ENCODE measurements at regions not wholly inside any gene's neighbourhood (a gene's known extent, or its start where the extent isn't known, plus 50 kb on each side); places are given as distances from the start of the nearest gene placed in this dataset.

- Histone ChIP-seq H3K27me3 (no peaks in the 10 kb centered on the region), H3K4me3 (no peak overlapping the region), H3K36me3 (no peaks in the 10 kb centered on the region), H3K27ac (no peak overlapping the region), H3K4me1 (peaks cover 0 to under 1% (median under 1%) of the 10 kb centered on the region in 4 donors), H3K9me3 (no peaks in the 10 kb centered on the region)
- 89% methylated on average over 13 of the region's 13 CpGs; no CpG with 5 or more reads in 1 of the 2 donors for WGBS, 2 donors (ENCODE audit: low coverage in 1 of 2)
- TF ChIP-seq EP300 (IDR thresholded peaks at IDR 0.05; ENCODE audit: low read depth) (no peak), POLR2AphosphoS5 (IDR thresholded peaks at IDR 0.05) (no peak), POLR2A (IDR thresholded peaks at IDR 0.05) (no peak)
- in situ Hi-C loops (cut with MboI; ENCODE audit: low pct_ligation_motif_present in 1 of 4, low pct_unique_long_range_greater_than_20kb in 1 of 4, low sequenced_read_pairs in 3 of 4) = loop anchor here in 1 of 4 donors (25.0 kb wide), 1 partner anchor 343 kb away; no protein-coding TSS in a partner anchor
- DNase-seq = no peak
- intact Hi-C loops (cut with DNase I; ENCODE audit: low total_unique reads) = no loop called here
These were observed 73.7 kb downstream of the TOMM20 start for GRCh38 chr1:235054936-235055335.

- TF ChIP-seq POLR2A (IDR thresholded peaks at IDR 0.05) (no peak), CTCF (IDR thresholded peaks at IDR 0.05) (no peak), EP300 (IDR thresholded peaks at IDR 0.05; ENCODE audit: low read depth) (no peak), POLR2AphosphoS5 (IDR thresholded peaks at IDR 0.05) (no peak)
- H3K4me3 ChIP-seq = no peak overlapping the region
- no peaks in the 10 kb centered on the region for H3K27me3 ChIP-seq
- intact Hi-C loops (cut with DNase I; ENCODE audit: low total_unique reads) = no loop called here
- in situ Hi-C loops (cut with MboI; ENCODE audit: low pct_ligation_motif_present in 1 of 4, low pct_unique_long_range_greater_than_20kb in 1 of 4, low sequenced_read_pairs in 3 of 4) = loop anchor here in 1 of 4 donors (25.0 kb wide), 1 partner anchor 342 kb away; no protein-coding TSS in a partner anchor
- H3K36me3 ChIP-seq = no peaks in the 10 kb centered on the region
- no peak for DNase-seq
- 92 to 100% methylated on average over 1 to 11 of the region's 11 CpGs for WGBS, 2 donors (ENCODE audit: low coverage in 1 of 2)
- no peaks in the 10 kb centered on the region for H3K4me1 ChIP-seq
- no peak overlapping the region for H3K27ac ChIP-seq
- no peaks in the 10 kb centered on the region for H3K9me3 ChIP-seq
These were observed 74.2 kb downstream of the TOMM20 start for GRCh38 chr1:235054466-235054865.

- intact Hi-C loops (cut with DNase I; ENCODE audit: low total_unique reads) = no loop called here
- in situ Hi-C loops (cut with MboI; ENCODE audit: low pct_ligation_motif_present in 1 of 4, low pct_unique_long_range_greater_than_20kb in 1 of 4, low sequenced_read_pairs in 3 of 4) = loop anchor here in 1 of 4 donors (25.0 kb wide), 1 partner anchor 340 kb away; no protein-coding TSS in a partner anchor
- H3K9me3 ChIP-seq = no peaks in the 10 kb centered on the region
- TF ChIP-seq POLR2AphosphoS5 (IDR thresholded peaks at IDR 0.05) = no peak
- TF ChIP-seq EP300 (IDR thresholded peaks at IDR 0.05; ENCODE audit: low read depth) = no peak
- no peak for TF ChIP-seq CTCF (IDR thresholded peaks at IDR 0.05)
- no peak for TF ChIP-seq POLR2A (IDR thresholded peaks at IDR 0.05)
- H3K27me3 ChIP-seq = no peaks in the 10 kb centered on the region
- WGBS, 2 donors (ENCODE audit: low coverage in 1 of 2) = 79 to 83% methylated on average over 1 to 12 of the region's 12 CpGs
- no peaks in the 10 kb centered on the region for H3K36me3 ChIP-seq
- H3K27ac ChIP-seq = no peak overlapping the region
- H3K4me3 ChIP-seq = no peak overlapping the region
- H3K4me1 ChIP-seq = peaks cover 4 to 10% (median 7%) of the 10 kb centered on the region in 4 donors
- no peak for DNase-seq
These were observed 76.3 kb downstream of the TOMM20 start for GRCh38 chr1:235052067-235053008.

- no peak overlapping the region for H3K27ac ChIP-seq
- H3K9me3 ChIP-seq = no peaks in the 10 kb centered on the region
- WGBS, 2 donors (ENCODE audit: low coverage in 1 of 2) = 40 to 45% methylated on average over 3 of the region's 3 CpGs
- H3K4me1 ChIP-seq = peaks cover 7 to 16% (median 12%) of the 10 kb centered on the region in 4 donors
- H3K27me3 ChIP-seq = no peaks in the 10 kb centered on the region
- no peak for DNase-seq
- H3K36me3 ChIP-seq = no peaks in the 10 kb centered on the region
- TF ChIP-seq EP300 (IDR thresholded peaks at IDR 0.05; ENCODE audit: low read depth) (no peak), POLR2AphosphoS5 (IDR thresholded peaks at IDR 0.05) (no peak), CTCF (IDR thresholded peaks at IDR 0.05) (no peak), POLR2A (IDR thresholded peaks at IDR 0.05) (no peak)
- intact Hi-C loops (cut with DNase I; ENCODE audit: low total_unique reads) = no loop called here
- no peak overlapping the region for H3K4me3 ChIP-seq
- in situ Hi-C loops (cut with MboI; ENCODE audit: low pct_ligation_motif_present in 1 of 4, low pct_unique_long_range_greater_than_20kb in 1 of 4, low sequenced_read_pairs in 3 of 4) = loop anchor here in 1 of 4 donors (25.0 kb wide), 1 partner anchor 339 kb away; no protein-coding TSS in a partner anchor
These were observed 77.1 kb downstream of the TOMM20 start for GRCh38 chr1:235051521-235051920.

Measured in transverse colon (tissue), 4 donors.